DND-41 (cell line): ENCODE measurements at regions not wholly inside any gene's neighbourhood (a gene's known extent, or its start where the extent isn't known, plus 50 kb on each side); places are given as distances from the start of the nearest gene placed in this dataset.

Source experiments
- CTCF ChIP-seq: IDR thresholded peaks from 2 replicates; pipeline ENCODE4 v1.5.1; 2012; ENCODE audit warnings: borderline replicate concordance, low read length, moderate library complexity, mild to moderate bottlenecking; ENCODE audit not compliant: poor library complexity, severe bottlenecking; ENCODE audit errors: extremely low read depth
- EZH2 ChIP-seq: IDR thresholded peaks from 3 replicates; pipeline ENCODE4 v1.6.1; 2012; ENCODE audit warnings: borderline replicate concordance, low read depth, mild to moderate bottlenecking, moderate library complexity, low read length, inconsistent platforms; ENCODE audit not compliant: severe bottlenecking

- TF ChIP-seq CTCF: no peak
- no peak for TF ChIP-seq EZH2
These were observed 759.7 kb downstream of the BRINP1 start for GRCh38 chr9:118609355-118610044.
